ENCODE measurements at regions not wholly inside any gene's neighbourhood (a gene's known extent, or its start where the extent isn't known, plus 50 kb on each side); places are given as distances from the start of the nearest gene placed in this dataset.

GRCh38 chr20:57838670-57839151, 128.9 kb upstream of the PMEPA1 start:
- DNase-seq: peak in 1 of 3 experiments; percentile 53

GRCh38 chr20:57837208-57838035, 127.6 kb upstream of the PMEPA1 start:
- no peak for DNase-seq

DNA sequence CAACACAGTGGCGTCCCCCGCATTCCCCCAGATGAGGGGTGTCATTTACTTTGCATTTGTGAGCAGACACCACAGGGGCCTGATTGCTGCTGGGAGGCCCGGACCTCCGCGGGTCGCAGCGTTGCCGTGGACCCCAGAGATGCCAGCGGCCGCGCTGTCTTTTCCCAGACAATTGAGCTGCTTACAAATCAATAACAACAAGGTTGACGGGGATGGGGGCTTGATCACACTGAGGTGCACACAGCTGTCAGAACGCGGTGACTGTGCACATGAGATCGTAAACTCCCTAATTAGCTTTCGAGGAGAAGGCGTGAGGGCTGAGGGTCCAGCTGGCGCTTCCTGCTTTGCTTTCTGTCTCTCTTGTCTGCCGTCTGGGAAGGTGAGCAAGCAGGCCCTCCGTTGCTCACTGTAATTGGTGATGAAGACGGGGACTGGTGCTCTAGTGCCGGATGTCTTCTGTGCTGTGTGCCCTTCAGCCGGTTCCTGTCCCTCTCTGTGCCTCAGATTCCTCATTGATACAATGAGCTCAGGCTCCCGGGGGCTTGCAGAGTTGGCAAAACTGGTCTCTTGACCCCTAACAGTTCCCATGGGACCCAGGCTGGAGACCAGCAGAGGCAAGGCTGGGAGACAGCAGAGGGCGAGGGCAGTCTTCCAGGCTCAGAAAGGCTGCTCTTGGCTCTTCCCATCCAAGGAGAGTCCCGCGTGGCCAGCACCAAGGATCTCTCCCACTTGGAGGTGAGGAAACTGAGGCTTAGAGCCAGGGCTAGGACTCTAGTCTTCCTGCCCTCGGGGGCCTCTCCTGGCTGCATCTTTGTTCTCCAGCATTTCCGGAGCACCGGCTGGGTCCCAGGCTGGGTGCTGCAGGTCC, 126.0 kb upstream of the PMEPA1 start:
- DNase-seq: peak in 2 of 3 experiments; percentile 54 to 88

DNA sequence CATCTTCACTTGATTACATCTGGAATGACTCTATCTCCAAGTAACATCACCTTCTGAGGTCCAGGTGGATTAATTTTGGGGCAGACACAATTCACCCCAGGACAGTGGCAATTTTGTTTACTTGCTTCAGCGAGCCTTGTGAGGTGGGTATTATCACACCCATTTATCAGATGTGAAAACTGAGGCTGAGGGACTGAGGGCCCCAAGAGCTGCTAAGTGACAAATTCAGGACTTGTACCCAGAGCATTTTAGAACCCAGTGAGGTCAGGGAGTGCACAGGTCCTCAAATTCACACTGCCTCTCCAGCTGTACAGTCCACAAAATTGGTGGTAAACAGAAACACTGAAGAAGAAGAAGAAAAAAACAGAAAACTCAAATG, 125.2 kb upstream of the PMEPA1 start:
- DNase-seq: no peak

- DNase-seq: no peak
These were observed 124.7 kb upstream of the PMEPA1 start for GRCh38 chr20:57834306-57835073.

- no peak for DNase-seq
These were observed 122.3 kb upstream of the PMEPA1 start for GRCh38 chr20:57831993-57832585.

DNA sequence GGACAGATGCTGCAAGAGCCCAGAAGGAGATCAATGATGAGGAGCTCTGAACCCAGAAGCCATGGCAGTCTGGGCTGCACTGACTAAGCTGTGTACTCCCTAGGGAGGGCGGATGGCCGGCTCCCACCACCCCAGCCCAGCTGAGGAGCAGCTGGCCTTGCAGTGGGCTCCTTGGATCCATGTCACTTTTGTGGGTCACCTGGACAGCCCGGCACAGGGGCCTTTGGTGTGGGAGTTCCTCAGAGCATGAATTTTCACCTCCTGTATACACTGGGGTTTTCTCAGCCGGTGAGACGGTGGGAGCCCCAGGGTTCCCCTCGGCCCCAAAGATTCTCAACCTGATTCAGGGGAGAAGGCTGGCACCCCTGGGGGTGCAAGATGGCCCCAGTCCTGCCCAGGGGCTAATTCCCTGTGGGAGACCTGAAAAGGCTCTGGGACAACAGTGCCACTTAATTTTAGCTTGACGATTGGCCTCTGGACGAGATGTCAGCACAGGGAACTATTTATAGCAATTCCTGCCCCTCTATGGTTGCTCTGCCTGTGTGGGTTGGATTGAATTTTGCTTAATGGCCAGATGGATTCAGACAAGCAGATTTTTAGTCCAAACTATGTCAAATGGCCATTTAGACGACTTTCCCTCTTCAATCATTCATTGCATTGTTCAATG, 121.6 kb upstream of the PMEPA1 start:
- no peak for DNase-seq

DNA sequence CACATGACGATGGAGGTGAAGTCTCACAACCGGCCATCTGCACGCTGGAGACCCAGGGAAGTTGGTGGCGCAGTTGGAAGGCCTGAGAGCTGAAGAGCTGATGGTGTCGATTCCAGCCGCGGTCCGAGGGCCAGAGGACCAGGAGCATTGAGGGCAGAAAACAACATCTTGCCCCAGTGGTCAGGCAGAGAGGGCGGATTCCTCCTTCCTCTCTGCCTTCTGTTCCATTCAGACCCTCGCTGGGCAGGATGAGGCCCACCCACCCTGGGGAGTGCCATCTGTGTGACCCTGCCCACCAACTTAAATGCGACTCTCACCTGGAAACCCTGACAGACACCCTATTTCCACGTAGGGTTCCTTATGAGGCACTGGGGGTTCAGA, 120.7 kb upstream of the PMEPA1 start:
- DNase-seq: no peak

- peak in 1 of 3 experiments; percentile 32 for DNase-seq
These were observed 120.1 kb upstream of the PMEPA1 start for GRCh38 chr20:57829805-57830514.

DNA sequence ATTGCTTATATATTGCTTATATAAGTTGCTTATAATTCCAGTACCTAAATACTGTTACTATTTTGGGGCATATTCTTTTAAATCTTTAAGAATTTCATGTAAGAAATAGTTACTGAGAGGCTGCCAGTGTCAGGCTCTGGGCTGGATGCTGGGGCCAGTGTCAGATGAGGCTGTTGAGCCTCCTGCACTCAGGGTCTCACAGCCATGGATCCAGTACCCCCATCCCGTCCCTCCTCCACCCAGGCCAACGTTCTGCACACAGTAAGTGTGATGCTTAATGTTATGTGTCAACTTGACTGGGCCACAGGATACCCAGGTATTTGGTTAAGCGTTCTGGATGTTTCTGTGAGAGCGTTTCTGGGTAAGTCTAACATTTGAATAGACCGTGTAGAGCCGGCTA, 119.5 kb upstream of the PMEPA1 start:
- no peak for DNase-seq

DNA sequence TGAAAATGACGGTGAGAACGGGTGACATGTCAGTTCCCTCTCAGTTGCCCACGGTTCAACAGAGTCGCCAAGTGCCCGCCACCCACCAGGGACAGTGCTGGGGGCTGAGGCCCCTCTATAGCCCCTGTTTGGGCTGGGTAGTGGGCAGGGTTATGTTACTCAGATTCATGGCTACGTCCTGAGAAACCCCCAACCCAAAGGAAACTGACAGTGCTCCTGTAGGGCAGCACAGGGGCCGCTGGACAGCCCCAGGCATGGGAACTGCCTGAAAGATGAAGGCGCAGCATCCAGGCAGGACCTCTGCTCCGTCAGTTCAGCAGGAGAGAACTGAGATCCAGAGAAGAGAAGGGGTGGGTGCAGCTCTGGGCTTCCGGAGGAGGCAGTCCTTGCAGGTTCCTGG, 118.9 kb upstream of the PMEPA1 start:
- no peak for DNase-seq

GRCh38 chr20:57826666-57827287, 117.0 kb upstream of the PMEPA1 start:
- no peak for DNase-seq

DNA sequence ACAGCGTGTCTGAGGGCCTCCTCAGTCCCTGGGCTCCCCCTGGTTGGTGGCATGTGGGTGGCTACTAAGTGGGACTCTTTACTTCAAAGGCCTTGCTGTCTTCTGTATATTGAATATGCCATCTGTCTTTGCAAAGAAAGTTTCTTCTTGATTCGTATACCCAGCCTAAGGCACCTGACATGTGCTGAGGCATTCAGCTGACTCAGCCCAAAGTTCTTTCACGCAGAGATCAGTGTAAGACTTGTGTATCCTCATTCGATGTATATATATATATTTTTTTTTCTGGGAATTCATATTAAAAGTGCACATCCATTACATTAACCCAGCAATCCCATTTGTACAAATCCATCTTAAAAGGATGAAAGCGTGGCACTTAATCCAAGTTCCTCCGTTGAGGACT, 115.1 kb upstream of the PMEPA1 start:
- DNase-seq: no peak

GRCh38 chr20:57821935-57822334, 112.1 kb upstream of the PMEPA1 start:
- no peak for DNase-seq

DNA sequence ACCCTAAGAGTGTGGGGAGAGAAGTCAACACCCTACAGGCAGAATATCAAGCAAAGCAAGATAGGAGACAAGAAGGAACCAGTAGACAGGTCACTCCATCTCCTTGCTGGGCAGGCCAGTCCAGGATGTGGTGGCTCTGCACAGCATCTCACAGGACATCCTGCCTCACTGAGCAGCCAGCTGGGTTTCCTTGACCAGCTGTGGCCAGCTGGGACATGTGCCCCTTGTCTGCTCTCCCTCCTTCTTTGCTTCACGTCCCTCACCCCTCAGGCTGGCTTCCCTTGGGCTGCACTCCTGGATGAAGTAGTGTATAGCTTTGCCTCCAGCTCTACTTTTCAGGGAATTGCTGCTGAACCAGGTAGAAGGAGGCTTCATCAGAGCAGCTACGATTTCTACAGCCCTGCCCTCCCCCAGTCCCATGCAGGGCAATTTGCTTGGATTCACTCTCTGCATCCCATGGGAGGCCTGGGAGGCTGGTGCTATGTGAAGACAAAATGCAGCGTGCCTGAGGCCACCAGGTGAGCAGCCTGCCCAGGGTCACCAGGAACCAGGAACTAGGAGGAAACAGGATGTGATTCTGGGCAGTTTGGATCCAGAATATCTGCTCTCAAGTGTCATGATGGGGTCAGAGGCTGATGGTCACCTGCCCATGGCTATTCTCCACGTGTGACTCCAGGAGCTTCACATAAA, 110.0 kb upstream of the PMEPA1 start:
- no peak for DNase-seq

DNA sequence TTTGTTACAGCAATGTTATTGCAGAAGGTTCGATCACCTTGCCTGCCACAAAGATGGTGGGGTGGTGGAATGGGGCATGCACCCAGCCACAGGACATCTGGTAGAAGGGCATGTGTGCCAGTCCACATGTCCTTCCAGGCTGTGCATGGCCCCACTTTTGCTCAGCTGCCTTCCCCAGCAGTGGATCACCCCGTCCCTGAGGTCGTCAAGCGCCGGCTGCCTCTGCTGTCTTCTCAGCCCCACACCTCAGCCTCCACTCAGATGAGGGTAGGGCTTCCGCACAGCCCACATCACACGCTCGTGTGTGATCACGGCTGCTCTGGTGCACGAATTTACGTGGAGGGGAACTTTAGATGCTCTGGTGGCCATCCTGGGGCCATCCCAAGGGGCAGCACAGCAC, 109.5 kb upstream of the PMEPA1 start:
- DNase-seq: no peak

DNA sequence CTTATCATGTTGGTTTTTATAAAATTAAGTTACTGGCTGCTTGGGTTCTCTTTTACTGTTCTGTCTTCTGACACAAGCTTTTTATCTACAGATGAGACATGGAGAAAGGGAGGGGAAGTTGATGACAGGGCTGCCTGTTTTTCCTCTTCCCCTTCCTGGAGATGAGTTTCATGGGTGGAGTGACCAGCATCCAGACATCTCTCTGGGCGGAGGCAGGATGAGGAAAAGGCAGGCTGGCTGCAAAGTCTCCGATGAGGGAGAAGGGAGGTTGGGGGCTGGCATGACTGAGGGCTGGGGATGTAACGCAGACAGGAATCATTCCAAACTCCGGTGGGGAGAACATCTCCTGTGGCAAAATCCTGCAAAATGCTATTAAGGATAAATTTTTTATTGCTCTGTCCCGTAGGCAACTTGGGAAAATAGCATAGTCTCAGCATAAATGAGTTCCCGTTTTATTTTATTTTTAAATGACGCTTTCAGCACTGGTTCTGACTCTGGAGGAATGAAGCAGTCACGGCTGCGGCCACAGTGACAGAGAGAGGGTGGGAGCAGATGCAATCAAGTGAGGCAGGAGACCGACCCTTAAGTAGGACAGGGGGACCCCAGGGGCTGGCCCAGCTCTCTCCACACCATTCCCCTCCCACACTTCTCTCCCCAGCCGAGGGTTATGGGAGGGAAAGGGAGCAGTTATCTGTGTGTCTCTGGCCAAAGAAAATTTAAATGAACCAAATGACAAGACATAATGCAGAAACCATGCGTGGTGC, 108.8 kb upstream of the PMEPA1 start:
- no peak for DNase-seq

GRCh38 chr20:57815405-57815804, 105.6 kb upstream of the PMEPA1 start:
- DNase-seq: no peak

GRCh38 chr20:57814529-57814928, 104.7 kb upstream of the PMEPA1 start:
- DNase-seq: no peak

Measured in NCI-H1417 (cell line).